ENCODE measurements at regions not wholly inside any gene's neighbourhood (a gene's known extent, or its start where the extent isn't known, plus 50 kb on each side); places are given as distances from the start of the nearest gene placed in this dataset.

DNA sequence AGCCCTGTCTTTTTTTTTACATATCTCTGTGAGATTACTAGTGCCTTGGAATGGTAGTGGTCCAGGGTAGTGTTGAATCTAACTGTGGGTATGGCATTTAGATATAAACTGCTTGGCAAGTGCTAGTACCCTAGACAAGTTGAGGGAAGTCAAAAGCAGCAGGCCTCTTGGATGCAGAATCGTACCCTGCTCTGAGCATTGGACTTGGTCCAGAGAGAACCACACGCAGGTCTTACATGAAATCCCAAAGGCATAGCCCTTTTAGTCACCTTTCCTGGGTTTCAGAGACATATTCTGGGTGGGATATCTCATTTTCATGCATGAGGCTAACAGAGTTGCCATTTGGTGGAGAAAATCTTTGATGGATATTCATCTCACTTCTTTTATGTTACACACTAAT lies 641.4 kb downstream of the PDCD6IP start:
- Mint-ChIP-seq H3K9me3 (ENCODE audit: unreplicated experiment) (peaks cover 28% of the 10 kb centered on the region), H3K27me3 (ENCODE audit: insufficient read depth, unreplicated experiment) (no peaks in the 10 kb centered on the region), H3K4me1 (ENCODE audit: insufficient read depth, unreplicated experiment) (no peaks in the 10 kb centered on the region), H3K4me3 (ENCODE audit: unreplicated experiment) (no peak overlapping the region), H3K36me3 (ENCODE audit: insufficient read depth, unreplicated experiment) (no peaks in the 10 kb centered on the region), H3K27ac (ENCODE audit: low read depth, unreplicated experiment) (no peak overlapping the region)
- TF ChIP-seq, protein P1, sequence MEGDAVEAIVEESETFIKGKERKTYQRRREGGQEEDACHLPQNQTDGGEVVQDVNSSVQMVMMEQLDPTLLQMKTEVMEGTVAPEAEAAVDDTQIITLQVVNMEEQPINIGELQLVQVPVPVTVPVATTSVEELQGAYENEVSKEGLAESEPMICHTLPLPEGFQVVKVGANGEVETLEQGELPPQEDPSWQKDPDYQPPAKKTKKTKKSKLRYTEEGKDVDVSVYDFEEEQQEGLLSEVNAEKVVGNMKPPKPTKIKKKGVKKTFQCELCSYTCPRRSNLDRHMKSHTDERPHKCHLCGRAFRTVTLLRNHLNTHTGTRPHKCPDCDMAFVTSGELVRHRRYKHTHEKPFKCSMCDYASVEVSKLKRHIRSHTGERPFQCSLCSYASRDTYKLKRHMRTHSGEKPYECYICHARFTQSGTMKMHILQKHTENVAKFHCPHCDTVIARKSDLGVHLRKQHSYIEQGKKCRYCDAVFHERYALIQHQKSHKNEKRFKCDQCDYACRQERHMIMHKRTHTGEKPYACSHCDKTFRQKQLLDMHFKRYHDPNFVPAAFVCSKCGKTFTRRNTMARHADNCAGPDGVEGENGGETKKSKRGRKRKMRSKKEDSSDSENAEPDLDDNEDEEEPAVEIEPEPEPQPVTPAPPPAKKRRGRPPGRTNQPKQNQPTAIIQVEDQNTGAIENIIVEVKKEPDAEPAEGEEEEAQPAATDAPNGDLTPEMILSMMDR (IDR thresholded peaks at IDR 0.05; ENCODE audit: unreplicated experiment): no peak
- ChIA-PET POLR2A (no interaction called here), CTCF (no interaction called here)
- no peak for DNase-seq (ENCODE audit: unreplicated experiment)
- intact Hi-C loops (cut with micrococcal nuclease): no loop called here
- no TSS peak for BruUV-seq (replicated peaks)

DNA sequence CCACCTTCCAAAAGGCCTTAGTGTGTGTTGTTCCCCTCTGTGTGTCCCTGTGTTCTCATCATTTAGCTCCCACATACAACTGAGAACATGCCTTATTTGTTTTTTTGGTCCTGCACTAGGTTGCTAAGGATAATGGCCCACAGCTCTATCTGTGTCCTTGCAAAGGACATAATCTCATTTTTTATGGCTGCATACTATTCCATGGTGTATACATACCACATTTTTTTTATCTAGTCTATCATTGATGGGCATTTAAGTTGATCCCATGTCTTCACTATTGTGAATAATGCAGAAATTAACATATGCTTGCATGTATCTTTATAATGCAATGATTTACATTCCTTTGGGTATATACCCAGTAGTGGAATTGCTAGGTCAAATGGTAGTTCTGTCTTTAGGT lies 645.7 kb downstream of the PDCD6IP start:
- H3K4me1 Mint-ChIP-seq (ENCODE audit: insufficient read depth, unreplicated experiment): no peaks in the 10 kb centered on the region
- no peak for DNase-seq (ENCODE audit: unreplicated experiment)
- intact Hi-C loops (cut with micrococcal nuclease): no loop called here
- peaks cover 44% of the 10 kb centered on the region for H3K9me3 Mint-ChIP-seq (ENCODE audit: unreplicated experiment)
- ChIA-PET CTCF (interaction anchor here (1.1 kb wide), 1 partner anchor 470 kb away, joined by 3 read pairs; no protein-coding TSS in a partner anchor), POLR2A (no interaction called here)
- BruUV-seq (replicated peaks): no TSS peak
- no peaks in the 10 kb centered on the region for H3K36me3 Mint-ChIP-seq (ENCODE audit: insufficient read depth, unreplicated experiment)
- no peak overlapping the region for H3K4me3 Mint-ChIP-seq (ENCODE audit: unreplicated experiment)
- no peaks in the 10 kb centered on the region for H3K27me3 Mint-ChIP-seq (ENCODE audit: insufficient read depth, unreplicated experiment)
- TF ChIP-seq, protein P1 (IDR thresholded peaks at IDR 0.05; ENCODE audit: unreplicated experiment): no peak
- H3K27ac Mint-ChIP-seq (ENCODE audit: low read depth, unreplicated experiment): no peak overlapping the region

DNA sequence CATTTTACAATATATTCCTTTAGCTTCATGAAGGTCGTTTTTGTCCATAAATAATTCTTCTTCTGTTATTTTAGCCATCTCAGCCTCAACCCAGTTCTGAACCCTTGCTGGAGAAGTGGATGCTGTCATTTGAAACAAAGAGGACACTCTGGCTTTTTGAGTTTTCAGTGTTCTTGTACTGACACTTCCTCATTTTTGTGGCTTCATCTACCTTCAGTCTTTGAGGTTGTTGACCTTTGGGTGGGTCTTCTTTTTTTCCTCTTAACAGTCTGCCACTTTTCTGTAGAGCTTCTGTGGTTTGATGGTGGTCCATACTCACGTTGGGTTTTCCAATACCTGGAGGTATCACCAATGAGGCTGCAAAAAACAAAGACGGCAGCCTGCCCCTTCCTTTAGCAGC lies 650.9 kb downstream of the PDCD6IP start:
- ChIA-PET CTCF (interaction anchor here (0.6 to 1.2 kb wide), 2 partner anchors 11 to 654 kb away, joined by 3 read pairs; no protein-coding TSS in a partner anchor), POLR2A (no interaction called here)
- Mint-ChIP-seq H3K4me1 (ENCODE audit: insufficient read depth, unreplicated experiment) (no peaks in the 10 kb centered on the region), H3K9me3 (ENCODE audit: unreplicated experiment) (peaks cover 24% of the 10 kb centered on the region), H3K27me3 (ENCODE audit: insufficient read depth, unreplicated experiment) (no peaks in the 10 kb centered on the region), H3K27ac (ENCODE audit: low read depth, unreplicated experiment) (no peak overlapping the region), H3K4me3 (ENCODE audit: unreplicated experiment) (no peak overlapping the region), H3K36me3 (ENCODE audit: insufficient read depth, unreplicated experiment) (no peaks in the 10 kb centered on the region)
- no TSS peak for BruUV-seq (replicated peaks)
- TF ChIP-seq, protein P1 (IDR thresholded peaks at IDR 0.05; ENCODE audit: unreplicated experiment): no peak
- no peak for DNase-seq (ENCODE audit: unreplicated experiment)
- intact Hi-C loops (cut with micrococcal nuclease): no loop called here

DNA sequence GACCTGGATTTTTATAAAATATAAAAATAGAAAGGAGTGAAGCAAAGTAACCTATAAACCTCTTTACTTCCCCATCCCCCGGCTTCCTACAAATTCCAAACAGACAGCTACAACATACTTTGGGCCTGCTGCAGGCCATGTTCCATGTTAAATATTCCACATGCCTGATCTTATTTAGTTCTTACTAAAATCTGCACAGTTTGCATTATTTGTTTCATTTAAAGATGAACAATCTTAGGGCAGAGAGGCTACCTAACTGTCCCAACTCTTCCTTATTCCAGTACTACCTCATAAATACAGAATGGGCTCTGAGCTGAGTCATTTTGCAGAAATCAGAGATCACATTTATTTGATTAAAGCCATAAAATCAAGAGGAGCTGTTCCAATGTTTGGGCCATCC lies 665.0 kb downstream of the PDCD6IP start:
- CTCF ChIA-PET: no interaction called here

More for the DNA sequence above, 665.0 kb downstream of the PDCD6IP start:
- Mint-ChIP-seq H3K4me3 (ENCODE audit: unreplicated experiment) (no peak overlapping the region), H3K9me3 (ENCODE audit: unreplicated experiment) (peaks cover 21% of the 10 kb centered on the region), H3K27ac (ENCODE audit: low read depth, unreplicated experiment) (no peak overlapping the region), H3K36me3 (ENCODE audit: insufficient read depth, unreplicated experiment) (no peaks in the 10 kb centered on the region), H3K27me3 (ENCODE audit: insufficient read depth, unreplicated experiment) (no peaks in the 10 kb centered on the region), H3K4me1 (ENCODE audit: insufficient read depth, unreplicated experiment) (no peaks in the 10 kb centered on the region)
- intact Hi-C loops (cut with micrococcal nuclease): no loop called here
- TF ChIP-seq, protein P1 (IDR thresholded peaks at IDR 0.05; ENCODE audit: unreplicated experiment): no peak
- POLR2A ChIA-PET: no interaction called here
- DNase-seq (ENCODE audit: unreplicated experiment): no peak
- no TSS peak for BruUV-seq (replicated peaks)
